Activated naive CD4-positive, alpha-beta T cell treated with anti-CD3 and anti-CD28 coated beads for 36 hours (primary cell): ENCODE measurements at regions not wholly inside any gene's neighbourhood (a gene's known extent, or its start where the extent isn't known, plus 50 kb on each side); places are given as distances from the start of the nearest gene placed in this dataset.
A peak's percentile ranks its signal among the peaks of the same experiment; 100 is the strongest.

Experiments used
- CTCF ChIA-PET: fragments of 350-600 bp; sonication (Branson Sonifier 250); formaldehyde crosslinking; loops from one replicate; lab custom pipeline; 2021; ENCODE audit warnings: antibody characterized with exemption; lab: Charles Lee
- DNase-seq: peaks from one replicate; pipeline ENCODE4 v3.0.0-alpha.2; 2020
- H3K27ac Mint-ChIP-seq: one replicate; pipeline ENCODE4 v1.8.0; 2021; ENCODE audit warnings: mild to moderate bottlenecking, mixed read lengths
- H3K27me3 Mint-ChIP-seq: one replicate; pipeline ENCODE4 v1.8.0; 2021; ENCODE audit warnings: low read depth, mixed read lengths
- H3K36me3 Mint-ChIP-seq: one replicate; pipeline ENCODE4 v1.8.0; 2021; ENCODE audit warnings: low read depth, mixed read lengths
- H3K4me1 Mint-ChIP-seq: one replicate; pipeline ENCODE4 v1.8.0; 2021; ENCODE audit warnings: low read depth, mixed read lengths
- H3K4me3 Mint-ChIP-seq: one replicate; pipeline ENCODE4 v1.8.0; 2021; ENCODE audit warnings: mild to moderate bottlenecking, moderate library complexity, mixed read lengths
- H3K9me3 Mint-ChIP-seq: one replicate; pipeline ENCODE4 v1.8.0; 2021; ENCODE audit warnings: mixed read lengths
- intact Hi-C: fragments of 100-400 bp; cut with micrococcal nuclease; formaldehyde crosslinking; loops from one replicate; pipeline ENCODE4 v1.15.1; 2023

GRCh38 chr6:66940003-66940402 lies 1233.0 kb upstream of the EYS start:
- no peaks in the 10 kb centered on the region for H3K36me3 Mint-ChIP-seq
- H3K4me1 Mint-ChIP-seq = no peaks in the 10 kb centered on the region
- CTCF ChIA-PET = no interaction called here
- H3K4me3 Mint-ChIP-seq = no peak overlapping the region
- DNase-seq = no peak
- peaks cover 10% of the 10 kb centered on the region for H3K9me3 Mint-ChIP-seq
- no peak overlapping the region for H3K27ac Mint-ChIP-seq
- intact Hi-C loops = no loop called here
- H3K27me3 Mint-ChIP-seq = no peaks in the 10 kb centered on the region

GRCh38 chr6:66937180-66937579 lies 1230.2 kb upstream of the EYS start:
- Mint-ChIP-seq H3K36me3 (no peaks in the 10 kb centered on the region), H3K9me3 (peaks cover 10% of the 10 kb centered on the region), H3K27ac (no peak overlapping the region), H3K4me1 (no peaks in the 10 kb centered on the region), H3K27me3 (no peaks in the 10 kb centered on the region), H3K4me3 (no peak overlapping the region)
- intact Hi-C loops = no loop called here
- DNase-seq = no peak
- CTCF ChIA-PET = no interaction called here

DNA sequence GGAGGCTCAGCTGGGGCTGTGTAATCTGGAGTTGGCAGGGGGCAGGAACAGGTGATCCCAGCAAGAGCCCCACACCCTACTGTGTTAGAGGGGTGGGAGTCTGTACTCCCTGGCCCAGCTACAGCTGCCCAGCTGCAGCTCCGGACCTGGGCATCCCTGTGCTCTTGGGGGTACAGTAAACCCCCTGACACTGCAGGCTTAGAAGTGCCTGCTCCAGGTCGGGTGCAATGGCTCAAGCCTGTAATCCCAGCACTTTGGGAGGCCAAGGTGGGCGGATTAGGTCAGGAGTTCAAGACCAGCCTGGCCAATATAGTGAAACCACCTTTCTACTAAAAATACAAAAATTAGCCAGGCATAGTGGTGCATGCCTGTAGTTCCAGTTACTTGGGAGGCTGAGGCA lies 1228.6 kb upstream of the EYS start:
- intact Hi-C loops = no loop called here
- DNase-seq = no peak
- peaks cover 9% of the 10 kb centered on the region for H3K9me3 Mint-ChIP-seq

GRCh38 chr6:66931787-66932186 lies 1224.8 kb upstream of the EYS start:
- Mint-ChIP-seq H3K27ac (no peak overlapping the region), H3K27me3 (no peaks in the 10 kb centered on the region), H3K36me3 (no peaks in the 10 kb centered on the region), H3K4me1 (no peaks in the 10 kb centered on the region), H3K9me3 (peaks cover 14% of the 10 kb centered on the region), H3K4me3 (no peak overlapping the region)
- intact Hi-C loops = no loop called here
- no peak for DNase-seq
- CTCF ChIA-PET = no interaction called here

More for the DNA sequence above, 1228.6 kb upstream of the EYS start:
- H3K27me3 Mint-ChIP-seq = no peaks in the 10 kb centered on the region
- no peak overlapping the region for H3K4me3 Mint-ChIP-seq
- H3K4me1 Mint-ChIP-seq = no peaks in the 10 kb centered on the region
- H3K36me3 Mint-ChIP-seq = no peaks in the 10 kb centered on the region
- CTCF ChIA-PET = no interaction called here
- H3K27ac Mint-ChIP-seq = no peak overlapping the region

DNA sequence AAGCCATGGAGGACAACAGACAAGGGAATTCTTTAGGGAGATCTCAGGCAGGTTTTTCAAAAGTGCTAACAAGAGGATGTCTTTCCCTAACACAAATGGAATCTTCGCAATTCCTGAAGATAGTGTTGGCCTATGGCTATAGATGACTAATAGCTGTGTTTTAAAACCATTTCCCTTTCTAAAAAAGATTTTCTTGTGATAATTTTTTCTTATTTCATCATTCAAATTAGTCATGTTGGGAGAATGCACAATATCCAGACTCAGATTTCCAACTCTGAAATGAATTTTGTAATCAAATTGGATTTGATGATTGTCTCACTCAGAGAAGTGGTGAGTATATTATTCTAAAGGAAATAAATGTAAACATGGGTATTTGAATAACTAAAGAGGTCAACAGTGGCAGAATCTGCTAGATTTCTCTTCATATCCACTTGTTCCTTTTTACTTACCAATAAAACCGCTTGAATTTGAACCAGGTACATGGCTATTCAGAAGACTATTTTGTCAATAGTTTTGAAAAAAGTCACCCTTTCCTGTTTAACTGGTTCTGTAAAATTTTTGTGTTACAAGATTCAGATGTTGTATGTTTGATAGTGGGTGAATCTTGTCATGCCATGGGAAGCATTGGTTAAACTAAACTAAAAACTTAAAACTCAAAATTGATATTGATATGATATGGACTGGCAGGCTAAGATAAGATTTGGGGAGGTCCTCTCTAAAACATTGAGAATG lies 1223.7 kb upstream of the EYS start:
- no peak overlapping the region for H3K4me3 Mint-ChIP-seq
- intact Hi-C loops = no loop called here
- H3K27ac Mint-ChIP-seq = no peak overlapping the region
- DNase-seq = no peak
- no peaks in the 10 kb centered on the region for H3K36me3 Mint-ChIP-seq
- CTCF ChIA-PET = no interaction called here
- H3K4me1 Mint-ChIP-seq = no peaks in the 10 kb centered on the region
- peaks cover 18% of the 10 kb centered on the region for H3K9me3 Mint-ChIP-seq
- H3K27me3 Mint-ChIP-seq = no peaks in the 10 kb centered on the region

DNA sequence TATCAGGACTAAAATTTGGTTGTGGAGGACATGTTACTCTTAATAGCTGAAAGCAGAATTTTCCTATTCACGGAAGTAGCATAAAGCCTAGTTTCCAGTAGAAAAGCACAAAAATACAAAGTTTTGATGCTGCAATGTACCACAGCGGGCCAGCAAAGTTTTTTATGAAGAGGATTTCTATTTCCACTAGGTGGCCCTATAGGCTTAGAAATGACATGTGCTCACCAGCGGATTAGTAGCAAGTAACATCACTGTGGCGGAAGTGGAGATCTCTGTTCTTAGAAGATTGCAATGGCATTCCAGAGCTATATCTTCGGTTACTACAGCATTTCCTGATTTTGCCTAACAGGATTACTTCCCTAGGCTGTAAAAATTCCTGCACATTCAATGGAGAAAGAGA lies 1219.0 kb upstream of the EYS start:
- CTCF ChIA-PET = no interaction called here
- no peak overlapping the region for H3K27ac Mint-ChIP-seq
- H3K27me3 Mint-ChIP-seq = no peaks in the 10 kb centered on the region
- H3K4me1 Mint-ChIP-seq = no peaks in the 10 kb centered on the region
- H3K36me3 Mint-ChIP-seq = no peaks in the 10 kb centered on the region
- H3K4me3 Mint-ChIP-seq = no peak overlapping the region
- DNase-seq = no peak
- peaks cover 33% of the 10 kb centered on the region for H3K9me3 Mint-ChIP-seq
- intact Hi-C loops = no loop called here

DNA sequence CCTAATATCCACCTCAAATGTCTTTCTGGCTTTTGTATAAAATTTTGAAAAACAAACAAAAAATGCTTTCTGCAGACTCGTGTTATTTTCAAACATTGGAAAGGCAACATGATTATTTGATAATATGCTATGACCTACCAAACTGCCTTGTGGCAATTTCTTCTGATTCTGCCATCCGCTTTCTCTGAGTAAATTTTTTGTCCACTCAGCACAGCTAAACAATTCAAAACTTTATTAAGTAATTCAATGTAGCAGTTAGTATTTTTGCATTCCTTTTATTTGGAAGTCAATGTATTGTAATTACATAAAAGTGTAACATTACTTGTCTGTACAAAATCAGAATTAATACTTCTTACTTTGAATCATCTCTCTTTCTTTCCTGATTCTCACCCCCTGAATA lies 1206.6 kb upstream of the EYS start:
- H3K27ac Mint-ChIP-seq = no peak overlapping the region
- no peaks in the 10 kb centered on the region for H3K4me1 Mint-ChIP-seq
- H3K4me3 Mint-ChIP-seq = no peak overlapping the region
- H3K9me3 Mint-ChIP-seq = peaks cover 1% of the 10 kb centered on the region
- DNase-seq = no peak
- no peaks in the 10 kb centered on the region for H3K27me3 Mint-ChIP-seq
- CTCF ChIA-PET = no interaction called here
- no peaks in the 10 kb centered on the region for H3K36me3 Mint-ChIP-seq
- intact Hi-C loops = no loop called here

DNA sequence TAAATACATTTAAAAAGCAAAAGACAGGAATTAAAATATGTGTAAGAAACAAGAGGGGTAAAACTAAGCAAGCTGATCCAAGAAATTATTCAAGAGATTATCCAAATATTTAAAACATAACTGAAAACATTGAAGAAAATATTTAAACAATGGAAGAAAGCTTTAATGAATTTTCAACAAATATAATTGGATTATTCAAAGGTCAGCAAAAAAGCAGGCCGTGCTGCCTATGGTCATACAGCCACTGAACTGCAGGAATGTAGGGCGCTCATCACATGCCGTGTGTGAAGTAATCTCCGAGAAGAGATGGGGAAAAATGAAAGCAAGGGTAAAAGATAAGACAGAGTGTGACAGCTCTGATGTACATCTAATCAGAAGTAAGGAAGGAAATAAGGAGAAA lies 1195.4 kb upstream of the EYS start:
- CTCF ChIA-PET = no interaction called here
- intact Hi-C loops = no loop called here
- no peaks in the 10 kb centered on the region for H3K36me3 Mint-ChIP-seq
- H3K27me3 Mint-ChIP-seq = no peaks in the 10 kb centered on the region
- peaks cover 9% of the 10 kb centered on the region for H3K9me3 Mint-ChIP-seq
- no peaks in the 10 kb centered on the region for H3K4me1 Mint-ChIP-seq
- no peak for DNase-seq
- no peak overlapping the region for H3K27ac Mint-ChIP-seq
- no peak overlapping the region for H3K4me3 Mint-ChIP-seq

DNA sequence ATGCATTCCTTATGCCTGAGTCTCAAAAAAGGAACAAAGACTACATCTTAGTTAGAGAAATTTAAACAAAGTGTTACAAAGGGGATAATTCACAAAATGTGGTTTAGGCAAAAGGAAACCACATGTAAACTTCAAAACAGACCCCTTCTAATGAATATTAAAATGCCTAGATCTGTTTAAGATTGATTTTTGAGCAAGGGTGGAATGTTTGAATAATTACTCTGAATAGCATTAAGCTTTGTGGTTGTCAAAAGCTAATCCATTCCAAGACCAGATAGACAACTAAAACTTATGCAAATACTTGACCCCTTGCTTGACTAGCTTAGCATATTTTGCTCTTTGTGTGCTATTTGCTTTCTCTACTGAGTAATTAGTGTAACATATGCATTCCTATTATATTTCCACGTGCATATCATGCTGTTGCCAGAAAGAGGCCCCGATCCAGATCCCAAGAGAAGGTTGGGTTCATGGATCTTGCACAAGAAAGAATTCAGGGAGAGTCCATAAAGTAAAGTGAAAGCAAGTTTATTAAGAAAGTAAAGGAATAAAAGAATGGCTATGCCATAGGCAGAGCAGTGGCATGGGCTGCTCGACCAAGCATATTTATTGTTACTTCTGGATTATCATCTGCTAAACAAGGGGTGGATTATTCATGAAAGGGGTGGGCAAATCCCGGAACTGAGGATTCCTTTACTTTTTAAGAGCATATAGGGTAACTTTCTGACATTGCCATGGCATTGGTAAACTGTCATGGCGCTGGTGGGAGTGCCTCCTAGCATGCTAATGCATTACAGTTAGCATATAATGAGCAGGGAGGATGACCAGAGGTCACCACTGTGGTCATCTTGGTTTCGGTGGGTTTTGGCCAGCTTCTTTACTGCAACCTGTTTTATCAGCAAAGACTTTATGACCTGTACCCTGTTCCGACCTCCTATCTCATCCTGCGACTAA lies 1193.4 kb upstream of the EYS start:
- Mint-ChIP-seq H3K4me3 (no peak overlapping the region), H3K4me1 (no peaks in the 10 kb centered on the region), H3K9me3 (peaks cover 14% of the 10 kb centered on the region), H3K36me3 (no peaks in the 10 kb centered on the region), H3K27me3 (no peaks in the 10 kb centered on the region), H3K27ac (no peak overlapping the region)
- no peak for DNase-seq
- CTCF ChIA-PET = no interaction called here
- intact Hi-C loops = no loop called here

GRCh38 chr6:66897576-66897975 lies 1190.5 kb upstream of the EYS start:
- CTCF ChIA-PET = no interaction called here
- Mint-ChIP-seq H3K4me3 (no peak overlapping the region), H3K27me3 (no peaks in the 10 kb centered on the region), H3K36me3 (no peaks in the 10 kb centered on the region), H3K4me1 (no peaks in the 10 kb centered on the region), H3K27ac (no peak overlapping the region), H3K9me3 (peaks cover 18% of the 10 kb centered on the region)
- DNase-seq = peak; percentile 7
- intact Hi-C loops = no loop called here

- no peaks in the 10 kb centered on the region for H3K4me1 Mint-ChIP-seq
- DNase-seq = no peak
- intact Hi-C loops = no loop called here
- no peaks in the 10 kb centered on the region for H3K36me3 Mint-ChIP-seq
- peaks cover 17% of the 10 kb centered on the region for H3K9me3 Mint-ChIP-seq
- no peak overlapping the region for H3K27ac Mint-ChIP-seq
- no peaks in the 10 kb centered on the region for H3K27me3 Mint-ChIP-seq
- CTCF ChIA-PET = no interaction called here
- H3K4me3 Mint-ChIP-seq = no peak overlapping the region
Measured at GRCh38 chr6:66896415-66896814, 1189.4 kb upstream of the EYS start.

GRCh38 chr6:66883453-66883852 lies 1176.4 kb upstream of the EYS start:
- Mint-ChIP-seq H3K4me3 (no peak overlapping the region), H3K9me3 (peaks cover 29% of the 10 kb centered on the region), H3K36me3 (peaks cover 1% of the 10 kb centered on the region), H3K27ac (no peak overlapping the region), H3K4me1 (no peaks in the 10 kb centered on the region), H3K27me3 (no peaks in the 10 kb centered on the region)
- DNase-seq = no peak
- CTCF ChIA-PET = no interaction called here
- intact Hi-C loops = no loop called here

DNA sequence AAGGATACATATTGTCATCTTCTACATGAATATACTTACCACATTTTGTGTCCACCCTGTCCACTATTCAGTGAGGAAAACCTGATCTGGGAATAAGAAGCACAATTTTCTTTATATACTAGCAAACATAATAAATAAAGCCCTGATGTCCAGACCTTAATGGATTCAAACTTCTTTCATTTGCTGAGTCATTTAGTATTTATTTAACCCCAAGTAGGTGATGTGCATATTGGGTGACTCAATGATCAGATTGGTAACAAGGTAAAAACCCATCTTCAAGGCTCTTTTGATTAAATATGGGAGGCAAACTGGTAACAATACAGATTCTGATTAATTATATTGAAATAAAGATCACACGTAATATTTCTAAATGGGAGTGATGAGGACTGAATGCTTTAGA lies 1159.8 kb upstream of the EYS start:
- H3K36me3 Mint-ChIP-seq = no peaks in the 10 kb centered on the region
- intact Hi-C loops = no loop called here
- no peak overlapping the region for H3K4me3 Mint-ChIP-seq
- H3K4me1 Mint-ChIP-seq = no peaks in the 10 kb centered on the region
- H3K9me3 Mint-ChIP-seq = peaks cover 11% of the 10 kb centered on the region
- H3K27ac Mint-ChIP-seq = no peak overlapping the region
- H3K27me3 Mint-ChIP-seq = no peaks in the 10 kb centered on the region
- CTCF ChIA-PET = no interaction called here
- DNase-seq = no peak
